ACC112 (cell line): ENCODE measurements at regions not wholly inside any gene's neighbourhood (a gene's known extent, or its start where the extent isn't known, plus 50 kb on each side); places are given as distances from the start of the nearest gene placed in this dataset.

Experiments
- H2AFZ ChIP-seq: fragments of 200-600 bp; sonication (generic); one replicate; pipeline ENCODE4 v1.6.0; 2017; ENCODE audit warnings: antibody characterized with exemption, low read length; ENCODE audit not compliant: unreplicated experiment
- H3K27ac ChIP-seq: fragments of 200-600 bp; sonication (generic); 2 replicates; pipeline ENCODE4 v1.5.1; 2014; ENCODE audit warnings: low read depth, mild to moderate bottlenecking, antibody characterized with exemption, low read length, moderate library complexity
- H3K27me3 ChIP-seq: fragments of 200-600 bp; sonication (generic); 2 replicates; pipeline ENCODE4 v1.6.1; 2014; ENCODE audit warnings: mild to moderate bottlenecking, antibody characterized with exemption, low read length, moderate library complexity, mixed read lengths; ENCODE audit not compliant: insufficient read depth
- H3K36me3 ChIP-seq: fragments of 200-600 bp; sonication (generic); 2 replicates; pipeline ENCODE4 v1.6.1; 2016; ENCODE audit warnings: mild to moderate bottlenecking, antibody characterized with exemption, low read length, moderate library complexity, mixed read lengths; ENCODE audit not compliant: insufficient read depth
- H3K4me1 ChIP-seq: fragments of 200-600 bp; sonication (generic); one replicate; pipeline ENCODE4 v1.6.1; 2016; ENCODE audit warnings: low read length, mixed read lengths; ENCODE audit not compliant: insufficient read depth, unreplicated experiment, control insufficient read depth
- H3K4me3 ChIP-seq: fragments of 200-600 bp; sonication (generic); 2 replicates; pipeline ENCODE4 v1.5.1; 2014; ENCODE audit warnings: mild to moderate bottlenecking, low read depth, low read length
- H3K79me2 ChIP-seq: fragments of 200-600 bp; sonication (generic); one replicate; pipeline ENCODE4 v1.6.0; 2016; ENCODE audit warnings: low read length; ENCODE audit not compliant: control insufficient read depth, unreplicated experiment, insufficient read depth

DNA sequence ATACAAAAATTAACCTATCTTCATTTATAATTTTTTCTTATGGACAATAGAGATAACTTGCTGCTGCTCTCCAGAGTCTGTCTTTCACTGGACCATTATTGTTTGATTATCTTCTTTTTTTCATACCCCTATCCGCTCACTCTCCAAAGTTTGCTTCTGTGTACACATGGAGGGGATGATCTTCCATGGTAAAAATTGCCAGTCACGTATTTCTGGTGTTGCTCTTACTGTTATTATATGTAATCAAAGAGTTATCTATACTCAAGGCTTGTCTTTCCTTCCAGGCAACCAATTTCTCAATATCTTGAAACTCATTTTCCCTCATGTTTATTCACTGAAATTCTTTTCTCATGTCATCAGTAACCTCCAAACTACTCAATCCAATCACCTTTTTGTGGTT, 817.8 kb upstream of the NECTIN3 start:
- no peak overlapping the region for H3K4me3 ChIP-seq
- no peaks in the 10 kb centered on the region for H3K27me3 ChIP-seq
- H2AFZ ChIP-seq, result no peak overlapping the region
- no peaks in the 10 kb centered on the region for H3K79me2 ChIP-seq
- H3K27ac ChIP-seq, result no peak overlapping the region
- H3K4me1 ChIP-seq, result no peaks in the 10 kb centered on the region
- no peaks in the 10 kb centered on the region for H3K36me3 ChIP-seq

DNA sequence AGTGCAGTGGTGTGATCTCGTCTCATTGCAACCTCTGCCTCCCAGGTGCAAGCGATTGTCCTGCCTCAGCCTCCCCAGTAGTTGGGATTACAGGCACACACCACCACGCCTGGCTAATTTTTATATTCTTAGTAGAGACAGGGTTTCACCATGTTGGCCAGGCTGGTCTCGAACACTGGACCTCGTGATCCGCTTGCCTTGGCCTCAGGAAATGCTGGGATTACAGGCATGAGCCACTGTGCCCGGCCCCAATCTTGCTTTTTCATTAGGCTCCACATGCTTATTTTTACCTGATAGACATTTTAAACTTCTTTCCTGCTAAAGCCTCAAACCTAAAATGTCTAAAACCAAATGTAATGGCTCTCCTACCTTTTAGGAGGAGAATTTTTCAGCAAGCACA, 817.0 kb upstream of the NECTIN3 start:
- no peaks in the 10 kb centered on the region for H3K4me1 ChIP-seq
- no peaks in the 10 kb centered on the region for H3K79me2 ChIP-seq
- no peaks in the 10 kb centered on the region for H3K27me3 ChIP-seq

DNA sequence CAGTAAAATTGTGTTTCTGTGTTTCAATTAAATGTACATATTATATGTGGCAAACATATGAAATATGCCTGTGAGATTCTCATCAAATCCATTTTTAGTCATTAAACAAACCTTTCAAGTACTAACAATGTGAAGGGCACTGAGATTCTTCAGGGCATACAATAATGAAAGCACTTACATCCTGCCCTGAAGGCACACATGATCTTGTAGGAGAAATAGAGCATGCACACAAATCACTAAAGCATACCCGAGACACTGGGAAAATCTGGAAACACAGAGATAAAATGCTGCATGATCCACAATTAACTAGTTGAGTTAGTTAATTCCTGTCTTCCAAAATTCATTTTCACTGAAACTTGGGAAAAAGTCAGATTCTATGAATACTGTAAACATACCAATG, 810.5 kb upstream of the NECTIN3 start:
- no peak overlapping the region for H3K27ac ChIP-seq
- H3K4me1 ChIP-seq, result no peaks in the 10 kb centered on the region
- no peaks in the 10 kb centered on the region for H3K36me3 ChIP-seq
- no peaks in the 10 kb centered on the region for H3K27me3 ChIP-seq
- no peak overlapping the region for H3K4me3 ChIP-seq
- H3K79me2 ChIP-seq, result no peaks in the 10 kb centered on the region
- no peak overlapping the region for H2AFZ ChIP-seq

More for the DNA sequence above, 817.0 kb upstream of the NECTIN3 start:
- Histone ChIP-seq H3K4me3 (no peak overlapping the region), H3K36me3 (no peaks in the 10 kb centered on the region), H3K27ac (no peak overlapping the region), H2AFZ (no peak overlapping the region)

DNA sequence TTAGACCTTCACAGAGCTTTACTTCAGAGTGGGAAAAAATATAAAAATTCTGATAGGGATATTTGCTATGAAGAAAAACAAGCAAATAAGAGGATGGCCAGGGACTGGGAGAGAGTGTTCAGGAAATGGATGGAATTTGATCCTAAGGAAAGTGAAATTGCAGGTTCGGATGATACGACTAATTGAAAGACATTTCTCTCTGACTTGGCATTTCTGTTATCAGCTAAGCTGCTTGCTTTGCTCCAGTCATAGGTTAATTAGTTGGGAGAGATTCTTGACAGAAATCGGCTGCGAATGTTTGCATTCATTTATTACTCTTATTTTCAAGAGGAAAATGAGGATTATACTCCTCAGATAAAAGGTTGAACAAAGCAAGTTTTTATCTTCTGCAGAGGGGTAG, 808.7 kb upstream of the NECTIN3 start:
- no peaks in the 10 kb centered on the region for H3K36me3 ChIP-seq
- no peaks in the 10 kb centered on the region for H3K27me3 ChIP-seq

DNA sequence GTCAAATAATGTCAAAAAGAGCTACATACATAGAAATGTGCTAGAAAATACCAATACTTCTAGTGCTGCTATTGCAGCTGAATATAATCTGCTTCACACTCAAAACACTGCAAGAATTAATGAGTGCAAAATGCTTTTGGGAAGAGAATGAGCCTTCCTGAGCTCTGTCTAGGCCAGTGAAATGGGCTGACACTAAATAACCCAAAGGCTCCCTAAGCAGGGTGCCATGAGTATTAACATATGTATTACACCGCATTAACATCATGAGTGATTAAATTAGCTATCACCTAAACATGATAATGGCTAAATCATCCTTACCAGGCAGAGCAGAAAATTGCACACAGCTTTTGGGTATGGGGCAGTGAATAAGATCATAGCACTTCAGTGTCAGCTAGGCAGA, 806.3 kb upstream of the NECTIN3 start:
- Histone ChIP-seq H3K36me3 (no peaks in the 10 kb centered on the region), H2AFZ (no peak overlapping the region), H3K27ac (no peak overlapping the region), H3K79me2 (no peaks in the 10 kb centered on the region), H3K4me1 (no peaks in the 10 kb centered on the region), H3K4me3 (no peak overlapping the region), H3K27me3 (no peaks in the 10 kb centered on the region)

More for the DNA sequence above, 808.7 kb upstream of the NECTIN3 start:
- no peak overlapping the region for H3K4me3 ChIP-seq
- no peaks in the 10 kb centered on the region for H3K79me2 ChIP-seq
- H3K27ac ChIP-seq, result no peak overlapping the region
- peak overlapping the region; percentile 7 for H2AFZ ChIP-seq
- H3K4me1 ChIP-seq, result no peaks in the 10 kb centered on the region

DNA sequence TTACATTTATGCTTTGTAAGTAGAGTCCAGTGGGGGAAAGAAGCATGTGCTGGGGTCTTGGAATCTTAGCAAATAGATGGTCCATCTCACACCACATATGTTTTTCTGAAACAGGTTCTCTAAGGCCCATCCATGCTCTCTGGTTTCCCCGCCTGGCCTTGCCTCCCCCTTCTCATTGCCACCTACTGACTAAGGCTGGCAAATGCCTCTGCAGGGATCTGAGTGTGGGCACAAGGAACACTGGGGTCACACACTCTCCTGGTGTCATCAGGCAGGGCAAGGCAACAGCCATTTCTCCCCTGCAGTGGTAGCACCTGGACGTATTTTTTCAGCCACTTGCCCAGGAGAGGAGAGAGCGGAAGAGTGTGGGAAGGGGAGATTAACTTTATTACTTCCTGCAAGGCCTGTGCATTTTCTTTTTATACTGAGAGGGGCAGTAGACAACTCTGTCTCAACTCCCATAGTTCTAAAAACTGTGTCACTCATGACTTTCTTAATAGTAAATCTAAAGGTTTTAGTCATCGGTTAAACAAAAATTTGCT, 804.2 kb upstream of the NECTIN3 start:
- Histone ChIP-seq H2AFZ (no peak overlapping the region), H3K27ac (no peak overlapping the region), H3K36me3 (no peaks in the 10 kb centered on the region), H3K79me2 (no peaks in the 10 kb centered on the region), H3K4me1 (no peaks in the 10 kb centered on the region), H3K27me3 (no peaks in the 10 kb centered on the region), H3K4me3 (no peak overlapping the region)

DNA sequence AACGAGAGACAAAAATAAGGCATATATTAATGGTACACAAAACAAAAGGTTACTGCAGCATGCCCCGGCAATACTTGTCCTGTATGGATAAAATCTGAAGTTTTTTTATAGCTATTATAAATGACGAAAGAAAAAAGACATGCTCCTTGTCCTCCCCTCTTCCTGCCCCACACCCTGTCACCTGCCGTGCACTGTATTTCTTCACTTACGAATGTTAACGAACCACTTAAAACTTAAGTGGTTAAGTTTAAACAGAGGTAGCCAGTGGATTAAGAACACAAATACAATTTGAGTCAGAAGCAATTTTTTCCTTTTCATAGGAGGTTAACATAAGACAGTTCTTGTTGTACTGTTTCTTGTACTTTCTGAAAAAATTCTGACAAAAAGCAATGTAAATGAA, 799.1 kb upstream of the NECTIN3 start:
- H3K36me3 ChIP-seq, result no peaks in the 10 kb centered on the region
- H3K27me3 ChIP-seq, result no peaks in the 10 kb centered on the region

DNA sequence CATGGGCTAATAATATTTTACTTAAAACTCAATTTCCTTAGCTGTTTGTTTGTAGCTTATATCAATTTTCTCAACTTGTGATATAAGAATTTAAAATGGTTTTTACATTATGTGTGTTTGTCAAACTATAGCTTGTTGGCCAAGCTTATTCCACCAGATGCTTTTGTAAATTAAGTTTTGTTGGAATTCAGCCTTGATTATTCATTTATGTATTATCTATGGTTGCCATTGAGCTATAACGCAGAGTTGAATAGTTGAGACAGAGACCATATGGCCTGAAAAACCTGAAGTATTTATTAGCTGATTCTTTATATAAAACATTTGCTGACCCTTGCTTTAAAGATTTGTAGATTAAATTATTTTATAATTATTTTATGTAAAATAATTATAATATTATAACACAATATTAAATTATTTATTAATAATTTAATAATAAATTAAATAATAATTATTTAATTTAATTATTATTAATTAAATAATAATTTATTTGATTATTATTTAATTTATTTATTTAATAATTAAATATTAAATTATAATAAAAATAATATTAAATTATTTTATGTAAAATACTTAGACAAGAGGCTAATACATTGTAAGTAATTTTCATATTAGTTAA, 779.6 kb upstream of the NECTIN3 start:
- Histone ChIP-seq H3K4me1 (no peaks in the 10 kb centered on the region), H3K27me3 (no peaks in the 10 kb centered on the region)

More for the DNA sequence above, 799.1 kb upstream of the NECTIN3 start:
- no peaks in the 10 kb centered on the region for H3K4me1 ChIP-seq
- H3K27ac ChIP-seq, result no peak overlapping the region
- no peak overlapping the region for H2AFZ ChIP-seq
- no peak overlapping the region for H3K4me3 ChIP-seq
- H3K79me2 ChIP-seq, result no peaks in the 10 kb centered on the region

DNA sequence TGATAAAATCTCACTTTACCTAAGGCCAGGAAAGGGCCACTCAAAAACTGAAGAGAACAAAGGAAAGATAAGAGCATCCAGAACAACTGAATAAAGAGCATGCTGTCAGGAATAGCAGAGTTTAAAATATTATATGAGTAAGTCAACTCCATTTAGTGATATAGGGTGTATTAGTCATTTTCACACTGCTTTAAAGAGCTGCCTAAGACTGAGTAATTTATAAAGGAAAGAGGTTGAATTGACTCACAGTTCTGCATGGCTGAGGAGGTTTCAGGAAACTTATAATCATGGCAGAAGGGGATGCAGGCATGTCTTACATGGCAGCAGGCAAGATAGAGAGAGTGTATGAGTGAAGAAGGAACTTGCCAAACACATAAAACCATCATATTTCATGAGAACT, 778.0 kb upstream of the NECTIN3 start:
- H3K27me3 ChIP-seq, result no peaks in the 10 kb centered on the region

More for the DNA sequence above, 779.6 kb upstream of the NECTIN3 start:
- Histone ChIP-seq H3K36me3 (no peaks in the 10 kb centered on the region), H3K4me3 (no peak overlapping the region), H3K79me2 (no peaks in the 10 kb centered on the region), H3K27ac (no peak overlapping the region), H2AFZ (no peak overlapping the region)

DNA sequence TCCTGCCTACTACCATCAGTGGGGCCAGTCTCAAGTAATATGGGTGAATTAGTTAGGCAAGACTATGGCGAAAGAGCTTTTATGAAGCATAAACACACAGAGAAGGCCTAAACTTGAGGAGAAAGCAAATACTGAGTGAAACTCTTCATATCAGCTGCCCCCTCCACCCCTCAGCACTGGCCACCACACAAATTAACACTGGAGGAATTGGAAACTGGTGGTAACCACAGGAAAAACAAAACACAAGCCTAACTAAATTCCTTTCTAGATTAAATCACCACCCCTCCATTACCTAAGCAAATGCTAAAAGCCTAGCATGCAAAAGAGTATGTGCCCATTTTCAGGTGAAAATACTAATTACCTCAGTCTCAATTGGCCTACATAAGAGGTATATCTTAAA, 774.7 kb upstream of the NECTIN3 start:
- H2AFZ ChIP-seq, result no peak overlapping the region
- H3K27ac ChIP-seq, result no peak overlapping the region
- no peaks in the 10 kb centered on the region for H3K79me2 ChIP-seq
- no peaks in the 10 kb centered on the region for H3K36me3 ChIP-seq
- H3K4me1 ChIP-seq, result no peaks in the 10 kb centered on the region
- H3K4me3 ChIP-seq, result no peak overlapping the region
- H3K27me3 ChIP-seq, result no peaks in the 10 kb centered on the region

More for the DNA sequence above, 778.0 kb upstream of the NECTIN3 start:
- no peaks in the 10 kb centered on the region for H3K4me1 ChIP-seq
- no peak overlapping the region for H3K27ac ChIP-seq
- no peaks in the 10 kb centered on the region for H3K36me3 ChIP-seq
- no peak overlapping the region for H3K4me3 ChIP-seq
- H3K79me2 ChIP-seq, result no peaks in the 10 kb centered on the region
- H2AFZ ChIP-seq, result no peak overlapping the region

DNA sequence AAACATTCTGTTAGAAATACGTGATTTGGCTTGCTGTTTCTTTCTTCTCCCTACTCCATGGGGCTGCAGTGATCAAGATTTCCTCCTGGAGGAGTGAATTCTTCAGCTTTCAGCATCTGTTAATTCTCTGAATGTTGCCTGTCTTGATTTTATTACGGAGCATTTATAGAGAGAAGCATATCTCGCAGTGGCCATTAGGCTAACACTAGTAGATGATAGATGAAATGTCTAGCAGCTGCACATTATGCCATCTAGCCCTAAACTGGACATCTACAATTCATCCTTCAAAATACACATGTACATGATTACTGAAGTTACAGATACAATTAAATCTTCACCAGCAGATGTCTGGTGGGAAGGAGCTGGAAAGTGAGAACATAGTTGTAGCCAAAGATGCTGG, 769.8 kb upstream of the NECTIN3 start:
- Histone ChIP-seq H2AFZ (no peak overlapping the region), H3K79me2 (no peaks in the 10 kb centered on the region), H3K27ac (no peak overlapping the region), H3K4me3 (no peak overlapping the region), H3K27me3 (no peaks in the 10 kb centered on the region), H3K4me1 (no peaks in the 10 kb centered on the region), H3K36me3 (no peaks in the 10 kb centered on the region)
